ENCODE measurements at regions not wholly inside any gene's neighbourhood (a gene's known extent, or its start where the extent isn't known, plus 50 kb on each side); places are given as distances from the start of the nearest gene placed in this dataset.

DNA sequence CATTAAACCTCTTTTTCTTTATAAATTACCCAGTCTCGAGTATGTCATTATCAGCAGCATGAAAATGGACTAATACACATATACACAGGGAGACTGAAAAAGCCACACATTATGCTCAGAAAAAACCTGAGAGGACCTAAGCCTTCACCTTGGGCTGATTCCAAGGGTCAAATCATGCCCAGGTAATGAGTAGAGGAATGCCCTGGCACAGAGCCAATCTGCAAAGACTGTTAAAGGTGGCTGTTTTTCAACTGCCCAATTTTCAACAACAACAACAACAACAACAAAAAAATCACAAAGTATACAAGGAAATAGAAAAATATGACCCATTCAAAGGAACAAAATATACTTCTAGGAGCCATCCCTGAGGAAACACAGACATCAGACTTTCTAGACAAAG lies 220.2 kb upstream of the TBX20 start:
- H3K79me2 ChIP-seq (ENCODE audit: insufficient read depth, low read length), result no peaks in the 10 kb centered on the region
- H4K20me1 ChIP-seq (ENCODE audit: insufficient read depth, low read length), result no peaks in the 10 kb centered on the region
- no peak for ATAC-seq (ENCODE audit: insufficient read depth, low read depth)
- TF ChIP-seq, protein P1, sequence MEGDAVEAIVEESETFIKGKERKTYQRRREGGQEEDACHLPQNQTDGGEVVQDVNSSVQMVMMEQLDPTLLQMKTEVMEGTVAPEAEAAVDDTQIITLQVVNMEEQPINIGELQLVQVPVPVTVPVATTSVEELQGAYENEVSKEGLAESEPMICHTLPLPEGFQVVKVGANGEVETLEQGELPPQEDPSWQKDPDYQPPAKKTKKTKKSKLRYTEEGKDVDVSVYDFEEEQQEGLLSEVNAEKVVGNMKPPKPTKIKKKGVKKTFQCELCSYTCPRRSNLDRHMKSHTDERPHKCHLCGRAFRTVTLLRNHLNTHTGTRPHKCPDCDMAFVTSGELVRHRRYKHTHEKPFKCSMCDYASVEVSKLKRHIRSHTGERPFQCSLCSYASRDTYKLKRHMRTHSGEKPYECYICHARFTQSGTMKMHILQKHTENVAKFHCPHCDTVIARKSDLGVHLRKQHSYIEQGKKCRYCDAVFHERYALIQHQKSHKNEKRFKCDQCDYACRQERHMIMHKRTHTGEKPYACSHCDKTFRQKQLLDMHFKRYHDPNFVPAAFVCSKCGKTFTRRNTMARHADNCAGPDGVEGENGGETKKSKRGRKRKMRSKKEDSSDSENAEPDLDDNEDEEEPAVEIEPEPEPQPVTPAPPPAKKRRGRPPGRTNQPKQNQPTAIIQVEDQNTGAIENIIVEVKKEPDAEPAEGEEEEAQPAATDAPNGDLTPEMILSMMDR (IDR thresholded peaks at IDR 0.05; ENCODE audit: borderline replicate concordance, extremely low read depth, low read length, poor library complexity, severe bottlenecking), result no peak
- TF ChIP-seq EZH2 (IDR thresholded peaks at IDR 0.05; ENCODE audit: borderline replicate concordance, low read depth, low read length, severe bottlenecking), result no peak
- H3K4me2 ChIP-seq (ENCODE audit: insufficient read depth, low read length), result no peak overlapping the region
- no peak overlapping the region for H2AFZ ChIP-seq (ENCODE audit: low read depth, low read length)
- no peak overlapping the region for H3K9ac ChIP-seq (ENCODE audit: low read depth, low read length)
- H3K27ac ChIP-seq (ENCODE audit: low read length), result no peak overlapping the region
- H3K4me3 ChIP-seq (ENCODE audit: low read depth in 1 of 2, low read length in 2 of 2), result no peak overlapping the region
- peaks cover 4% of the 10 kb centered on the region for H3K27me3 ChIP-seq (ENCODE audit: insufficient read depth, low read length, poor library complexity)
- H3K4me1 ChIP-seq (ENCODE audit: insufficient read depth, low read length), result no peaks in the 10 kb centered on the region
- no peaks in the 10 kb centered on the region for H3K9me3 ChIP-seq (ENCODE audit: insufficient read depth, low read length, severe bottlenecking)
- no peak for DNase-seq
- no peaks in the 10 kb centered on the region for H3K36me3 ChIP-seq (ENCODE audit: insufficient read depth, low read length)

DNA sequence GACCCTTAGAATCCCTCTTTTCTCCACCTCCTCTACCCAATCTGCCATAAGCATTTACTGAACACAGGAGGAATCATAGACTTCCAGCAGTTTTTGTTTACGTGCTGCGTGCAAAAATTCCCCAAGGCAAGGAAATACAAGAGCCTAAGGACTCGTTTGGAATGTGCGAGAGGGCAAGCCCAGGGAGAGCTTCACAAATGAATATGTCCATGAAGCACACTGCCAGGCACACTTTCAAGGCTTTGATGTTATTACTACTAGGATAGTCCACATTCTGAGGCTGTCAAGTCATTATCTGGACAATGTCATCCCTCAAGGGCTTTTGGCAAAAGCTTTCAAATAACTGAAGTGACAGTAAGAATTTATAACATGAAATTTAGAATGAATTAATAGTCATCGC lies 214.7 kb upstream of the TBX20 start:
- Histone ChIP-seq H4K20me1 (ENCODE audit: insufficient read depth, low read length) (no peaks in the 10 kb centered on the region), H3K9me3 (ENCODE audit: insufficient read depth, low read length, severe bottlenecking) (no peaks in the 10 kb centered on the region), H3K27ac (ENCODE audit: low read length) (no peak overlapping the region), H3K4me1 (ENCODE audit: insufficient read depth, low read length) (no peaks in the 10 kb centered on the region), H3K79me2 (ENCODE audit: insufficient read depth, low read length) (no peaks in the 10 kb centered on the region), H3K4me2 (ENCODE audit: insufficient read depth, low read length) (no peak overlapping the region), H3K36me3 (ENCODE audit: insufficient read depth, low read length) (no peaks in the 10 kb centered on the region), H3K27me3 (ENCODE audit: insufficient read depth, low read length, poor library complexity) (peaks cover 3% of the 10 kb centered on the region), H3K9ac (ENCODE audit: low read depth, low read length) (no peak overlapping the region), H2AFZ (ENCODE audit: low read depth, low read length) (no peak overlapping the region), H3K4me3 (ENCODE audit: low read depth in 1 of 2, low read length in 2 of 2) (no peak overlapping the region)
- TF ChIP-seq EZH2 (IDR thresholded peaks at IDR 0.05; ENCODE audit: borderline replicate concordance, low read depth, low read length, severe bottlenecking), result no peak
- TF ChIP-seq, protein P1 (IDR thresholded peaks at IDR 0.05; ENCODE audit: borderline replicate concordance, extremely low read depth, low read length, poor library complexity, severe bottlenecking), result no peak
- ATAC-seq (ENCODE audit: insufficient read depth, low read depth) (no peak), DNase-seq (no peak)

DNA sequence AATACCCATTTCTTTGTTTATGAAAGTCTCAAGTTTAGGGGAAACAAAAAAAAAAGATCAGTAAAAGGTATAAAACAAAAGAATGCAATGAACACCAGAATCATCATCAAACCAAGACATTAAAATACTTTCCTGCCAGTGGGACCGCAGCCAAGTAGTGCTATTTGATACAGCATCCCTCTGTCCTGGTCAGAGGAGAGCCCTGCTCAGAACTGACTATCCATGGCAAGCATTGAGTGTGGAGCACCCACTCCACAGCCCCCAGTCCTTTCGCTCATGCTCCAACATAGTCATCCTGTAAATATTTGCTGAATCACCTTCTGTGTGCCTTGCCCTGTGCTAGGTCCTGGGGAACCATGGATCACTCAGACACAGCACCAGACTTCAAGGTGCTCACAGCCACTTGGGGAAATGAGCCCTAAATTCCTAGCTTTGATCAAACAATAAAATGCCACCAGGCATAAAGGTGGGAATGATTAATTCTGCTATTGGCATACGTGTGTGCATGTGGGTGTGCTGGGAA lies 213.6 kb upstream of the TBX20 start:
- DNase-seq (no peak), ATAC-seq (ENCODE audit: insufficient read depth, low read depth) (no peak)
- Histone ChIP-seq H4K20me1 (ENCODE audit: insufficient read depth, low read length) (no peaks in the 10 kb centered on the region), H3K4me1 (ENCODE audit: insufficient read depth, low read length) (no peaks in the 10 kb centered on the region), H3K9me3 (ENCODE audit: insufficient read depth, low read length, severe bottlenecking) (no peaks in the 10 kb centered on the region), H2AFZ (ENCODE audit: low read depth, low read length) (no peak overlapping the region), H3K4me3 (ENCODE audit: low read depth in 1 of 2, low read length in 2 of 2) (no peak overlapping the region), H3K27me3 (ENCODE audit: insufficient read depth, low read length, poor library complexity) (peaks cover 3% of the 10 kb centered on the region), H3K79me2 (ENCODE audit: insufficient read depth, low read length) (no peaks in the 10 kb centered on the region), H3K27ac (ENCODE audit: low read length) (no peak overlapping the region), H3K36me3 (ENCODE audit: insufficient read depth, low read length) (no peaks in the 10 kb centered on the region), H3K9ac (ENCODE audit: low read depth, low read length) (no peak overlapping the region), H3K4me2 (ENCODE audit: insufficient read depth, low read length) (no peak overlapping the region)
- TF ChIP-seq, protein P1 (IDR thresholded peaks at IDR 0.05; ENCODE audit: borderline replicate concordance, extremely low read depth, low read length, poor library complexity, severe bottlenecking), result no peak
- no peak for TF ChIP-seq EZH2 (IDR thresholded peaks at IDR 0.05; ENCODE audit: borderline replicate concordance, low read depth, low read length, severe bottlenecking)

Data from DND-41 (cell line).